H1 (cell line): ENCODE measurements at regions not wholly inside any gene's neighbourhood (a gene's known extent, or its start where the extent isn't known, plus 50 kb on each side); places are given as distances from the start of the nearest gene placed in this dataset.

Source experiments
- RNF2 ChIP-seq: fragments of 200-900, 300-1000 bp; sonication (generic); IDR thresholded peaks from 2 replicates; pipeline ENCODE4 v1.7.1; 2016; ENCODE audit warnings: borderline replicate concordance, low read depth, mild to moderate bottlenecking, antibody characterized with exemption, low read length; ENCODE audit not compliant: poor library complexity, severe bottlenecking; ENCODE audit errors: missing control alignments

- no peak for TF ChIP-seq RNF2
These were observed 1062.7 kb upstream of the NCAM2 start (continued) for GRCh38 chr21:19935467-19935866.
